ENCODE measurements at regions not wholly inside any gene's neighbourhood (a gene's known extent, or its start where the extent isn't known, plus 50 kb on each side); places are given as distances from the start of the nearest gene placed in this dataset.

DNA sequence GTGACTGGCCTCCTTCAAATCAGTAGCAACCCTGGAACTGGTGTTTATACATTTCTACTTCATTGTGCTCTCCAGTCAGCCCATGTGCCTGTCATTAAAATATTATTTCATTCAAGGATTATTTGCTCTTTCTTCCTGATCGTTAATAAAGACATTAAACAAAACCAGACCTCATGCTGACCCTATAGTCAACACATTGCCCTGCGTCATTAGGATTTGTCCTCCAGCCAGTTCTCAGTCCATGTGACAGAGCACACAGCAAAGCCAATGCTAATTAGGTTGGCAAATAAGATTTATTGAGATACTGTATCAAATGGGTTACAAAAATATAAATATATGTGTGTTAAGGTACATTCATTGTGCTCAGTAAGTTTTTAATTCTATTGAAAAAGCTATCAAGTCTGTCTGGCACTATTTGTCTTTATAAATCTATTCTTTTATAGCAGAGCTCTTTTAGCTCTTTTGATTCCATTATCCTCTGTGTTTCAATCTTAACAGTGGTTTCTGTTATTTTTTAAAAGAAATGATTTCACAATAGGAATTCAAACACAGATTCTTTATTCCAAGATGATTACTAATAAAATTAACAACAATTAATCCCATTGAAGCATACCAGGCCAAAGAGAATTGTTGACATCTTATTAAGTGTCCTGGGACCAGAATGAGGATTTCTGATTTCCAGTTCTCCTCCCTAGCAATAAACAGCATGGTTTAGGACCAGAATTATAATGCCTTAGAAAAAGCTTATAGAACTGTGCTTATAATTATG is 209.4 kb upstream of the RGMB start:
- DNase-seq (ENCODE audit: low spot score), result no peak

DNA sequence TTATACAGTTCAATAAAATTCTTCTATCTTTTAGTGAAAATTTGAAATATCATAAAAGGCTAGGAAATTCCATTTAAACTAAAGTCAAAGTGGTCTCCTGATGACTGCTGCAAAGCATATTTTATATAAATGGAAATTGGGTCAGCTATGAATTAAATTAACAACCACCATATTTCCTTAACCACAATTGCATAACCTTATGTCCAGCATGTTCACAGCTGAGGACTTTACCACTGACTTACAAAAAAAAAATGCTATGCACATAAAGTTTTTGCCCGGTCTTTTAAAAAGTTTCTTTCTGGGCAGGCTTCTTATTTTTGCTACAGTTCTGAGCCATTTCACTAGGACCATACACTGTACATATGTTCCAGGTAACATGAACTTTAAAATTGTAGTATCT is 208.6 kb upstream of the RGMB start:
- no peak for DNase-seq (ENCODE audit: low spot score)

DNA sequence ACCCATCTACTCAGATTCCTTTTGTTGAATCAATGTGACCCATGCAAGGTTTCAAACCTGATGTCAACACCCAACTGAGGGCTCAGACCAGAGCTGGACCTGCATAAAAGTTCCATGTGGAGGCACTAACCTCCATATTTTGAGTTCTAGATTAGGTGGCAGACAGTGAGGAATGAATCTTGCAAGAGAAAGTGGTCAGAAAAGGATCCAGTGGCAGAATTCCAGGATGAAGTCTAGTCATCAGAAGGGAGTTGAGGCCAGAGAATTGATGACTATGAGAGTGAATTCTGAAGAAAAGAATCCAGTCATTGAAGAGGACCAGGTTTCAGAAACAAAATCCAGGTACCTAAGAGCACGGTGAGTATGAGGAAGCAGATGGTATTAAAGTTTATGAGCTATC is 205.1 kb upstream of the RGMB start:
- DNase-seq (ENCODE audit: low spot score), result no peak

DNA sequence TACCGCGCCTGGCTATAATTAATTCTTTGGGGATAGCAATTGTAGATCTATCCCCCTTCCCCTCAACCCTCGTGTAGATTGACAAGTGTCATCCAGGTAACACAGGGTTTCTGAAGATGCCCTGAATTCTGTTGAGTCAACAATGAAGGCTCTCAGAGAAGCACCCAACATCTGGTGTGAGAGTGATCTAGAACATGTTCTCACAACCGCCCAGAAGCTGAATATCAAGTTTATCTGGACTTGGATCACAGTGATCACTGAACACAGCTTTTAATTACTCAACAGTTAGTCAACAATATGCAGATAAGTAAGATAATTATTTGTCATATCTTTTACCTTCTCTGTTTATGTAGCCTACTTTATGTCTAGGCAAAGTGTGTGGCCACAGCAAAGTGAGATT is 204.2 kb upstream of the RGMB start:
- no peak for DNase-seq (ENCODE audit: low spot score)

DNA sequence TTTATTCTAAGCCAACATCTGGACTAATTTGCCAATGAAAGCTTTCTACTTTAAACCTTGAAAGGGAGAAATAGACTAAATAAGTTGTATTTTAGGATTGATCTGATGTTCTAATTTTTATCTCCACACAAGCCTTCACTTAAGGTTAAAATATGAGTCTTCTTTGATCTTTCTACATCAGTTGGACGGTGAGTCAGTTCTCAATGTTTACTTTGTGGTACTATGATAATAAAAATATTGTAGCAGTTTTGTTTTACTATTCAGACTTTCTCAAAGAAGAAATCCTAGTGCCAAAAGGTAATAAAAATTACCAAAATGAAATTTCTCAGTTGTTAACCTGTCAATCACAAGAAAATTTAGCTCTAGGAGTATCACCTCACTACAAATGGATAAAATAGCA is 203.5 kb upstream of the RGMB start:
- DNase-seq (ENCODE audit: low spot score), result no peak

DNA sequence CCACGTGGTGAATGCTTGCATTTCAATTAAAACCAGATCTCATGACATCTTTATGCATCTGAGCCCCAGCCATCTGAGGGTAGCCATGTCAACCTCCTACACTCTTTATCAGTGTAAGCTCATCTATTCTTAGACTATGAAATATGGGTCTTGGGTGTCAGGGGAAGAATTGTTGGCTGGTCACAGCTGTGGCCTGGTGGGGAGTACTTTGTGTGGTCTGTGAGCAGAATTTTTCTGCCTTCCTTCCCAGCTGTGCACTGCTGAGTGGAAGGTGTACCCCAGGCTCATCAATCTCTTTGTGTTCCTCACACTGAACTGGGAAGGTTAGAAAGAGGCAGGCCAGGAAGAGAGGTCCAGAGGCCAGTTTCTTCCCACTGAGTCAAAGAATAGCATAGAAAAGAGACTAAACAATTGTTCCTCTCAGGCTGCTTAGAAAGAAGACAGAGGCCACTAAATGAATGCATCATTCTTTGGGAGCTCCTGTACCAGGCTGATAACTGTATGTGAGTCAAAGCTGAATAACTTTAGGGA is 202.7 kb upstream of the RGMB start:
- DNase-seq (ENCODE audit: low spot score), result no peak

DNA sequence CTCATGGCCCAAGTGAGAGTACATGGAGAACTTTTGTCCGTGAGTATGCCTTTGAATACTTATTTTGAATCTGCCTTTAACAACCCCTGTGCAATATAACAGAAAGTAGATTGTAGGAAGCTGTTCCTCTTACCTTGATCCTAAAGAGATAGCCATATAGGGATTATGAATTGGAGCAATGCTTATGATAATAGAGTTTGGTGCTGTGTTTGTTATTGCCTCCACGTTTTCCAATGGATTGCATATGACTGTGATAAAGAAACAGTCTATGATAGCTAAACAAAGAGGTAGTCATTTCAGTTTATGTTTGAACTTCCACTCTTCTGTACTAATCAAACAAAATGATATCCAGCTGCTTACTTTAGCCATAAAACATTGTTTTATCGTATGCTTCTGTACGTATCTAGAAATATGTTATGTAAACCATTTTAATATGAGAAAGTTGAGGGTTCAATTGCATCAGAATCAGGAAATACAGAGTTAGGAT is 199.6 kb upstream of the RGMB start:
- DNase-seq (ENCODE audit: low spot score), result no peak

DNA sequence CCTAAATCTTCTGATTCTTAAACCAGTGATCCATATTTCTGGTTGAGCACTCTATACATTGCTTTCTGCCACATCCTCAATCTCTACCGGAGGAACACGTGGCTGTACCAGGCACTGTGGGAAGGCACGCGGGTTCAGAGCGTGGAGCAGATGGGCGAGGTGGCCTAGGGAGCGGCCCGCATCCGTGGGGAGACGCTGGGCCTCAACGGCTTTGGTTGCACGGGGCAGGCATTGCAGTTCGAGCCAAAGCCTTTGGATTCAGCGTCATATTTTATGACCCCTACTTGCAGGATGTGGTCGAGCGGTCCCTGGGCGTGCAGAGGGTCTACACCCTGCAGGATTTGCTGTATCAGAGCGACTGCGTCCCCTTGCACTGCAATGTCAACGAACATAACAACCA is 197.2 kb upstream of the RGMB start:
- DNase-seq (ENCODE audit: low spot score), result no peak

DNA sequence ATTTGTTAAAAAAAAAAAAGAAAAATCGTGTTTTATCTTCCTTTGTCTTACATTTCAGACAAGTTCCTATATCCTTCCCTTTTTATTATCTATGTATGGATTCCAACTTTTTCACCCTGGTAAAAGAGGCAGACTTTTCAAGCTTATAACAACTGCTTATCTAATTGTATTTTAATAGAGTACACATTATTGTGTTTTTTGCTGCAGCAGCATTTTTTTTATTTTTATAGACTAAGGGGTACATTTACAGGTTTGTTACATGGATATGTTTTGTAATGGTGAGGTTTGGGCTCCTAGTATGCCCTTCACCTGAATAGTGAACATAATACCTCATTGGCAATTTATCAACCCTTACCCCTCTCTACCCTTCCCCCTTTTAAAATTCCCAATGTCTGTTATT is 195.0 kb upstream of the RGMB start:
- no peak for DNase-seq (ENCODE audit: low spot score)

DNA sequence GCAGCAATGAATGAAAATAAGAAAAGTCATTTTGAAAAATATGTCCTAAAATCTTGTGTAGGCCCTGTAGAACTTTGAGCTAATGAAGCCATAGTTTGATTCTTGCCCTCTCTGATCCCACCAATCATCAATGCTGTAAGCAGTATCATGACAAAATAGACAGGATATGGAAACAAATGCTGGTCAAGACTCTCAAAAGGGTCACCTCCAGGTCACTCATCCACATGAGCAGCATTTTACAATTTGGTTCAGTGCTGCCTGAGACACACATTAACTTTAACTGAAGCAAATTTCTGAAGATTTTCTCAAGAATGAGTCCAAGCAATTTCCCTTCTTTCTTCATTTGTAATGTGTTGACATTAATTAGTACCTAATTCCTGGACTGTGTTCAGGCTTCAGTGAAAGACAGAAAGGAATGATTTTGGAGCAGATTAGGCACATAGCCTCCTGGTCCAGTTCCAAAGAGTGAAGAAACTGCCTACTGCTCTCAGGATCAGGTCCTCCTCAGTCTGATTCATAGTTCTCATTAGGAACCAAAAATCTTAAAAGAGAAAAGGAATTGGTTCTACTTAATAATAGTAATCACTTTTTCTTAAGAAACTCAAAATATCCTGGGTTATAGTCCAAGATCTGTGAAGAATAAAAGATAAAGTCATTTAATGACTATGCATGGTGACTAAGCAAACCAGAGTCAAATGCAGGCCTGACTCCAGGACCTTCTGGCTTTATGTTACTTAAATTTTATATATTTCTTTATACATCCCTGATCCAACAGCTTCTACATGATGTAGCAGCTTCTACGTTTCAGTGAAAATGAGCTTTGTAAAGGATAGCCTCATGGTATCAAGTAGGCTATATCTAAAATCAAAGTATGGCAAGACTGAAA is 192.1 kb upstream of the RGMB start:
- DNase-seq (ENCODE audit: low spot score), result no peak

DNA sequence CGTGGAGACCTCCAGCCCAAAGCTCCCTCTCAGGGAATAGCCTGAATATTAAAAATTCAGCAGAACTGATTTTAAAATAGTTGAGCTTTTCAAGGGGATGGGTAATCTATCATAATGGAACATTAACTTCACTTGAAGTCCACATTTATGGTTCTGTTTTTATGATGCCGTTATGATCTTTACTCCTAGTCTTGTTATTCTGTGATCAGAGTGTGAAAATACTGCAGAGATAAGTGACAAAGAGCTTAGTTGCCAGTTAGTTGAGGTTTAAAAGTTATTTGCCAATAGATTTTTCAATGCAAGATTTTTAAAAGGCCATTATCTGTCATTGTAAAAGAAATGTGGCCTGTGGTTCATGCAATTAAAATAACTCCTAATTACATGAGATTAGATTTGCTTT is 189.9 kb upstream of the RGMB start:
- no peak for DNase-seq (ENCODE audit: low spot score)

DNA sequence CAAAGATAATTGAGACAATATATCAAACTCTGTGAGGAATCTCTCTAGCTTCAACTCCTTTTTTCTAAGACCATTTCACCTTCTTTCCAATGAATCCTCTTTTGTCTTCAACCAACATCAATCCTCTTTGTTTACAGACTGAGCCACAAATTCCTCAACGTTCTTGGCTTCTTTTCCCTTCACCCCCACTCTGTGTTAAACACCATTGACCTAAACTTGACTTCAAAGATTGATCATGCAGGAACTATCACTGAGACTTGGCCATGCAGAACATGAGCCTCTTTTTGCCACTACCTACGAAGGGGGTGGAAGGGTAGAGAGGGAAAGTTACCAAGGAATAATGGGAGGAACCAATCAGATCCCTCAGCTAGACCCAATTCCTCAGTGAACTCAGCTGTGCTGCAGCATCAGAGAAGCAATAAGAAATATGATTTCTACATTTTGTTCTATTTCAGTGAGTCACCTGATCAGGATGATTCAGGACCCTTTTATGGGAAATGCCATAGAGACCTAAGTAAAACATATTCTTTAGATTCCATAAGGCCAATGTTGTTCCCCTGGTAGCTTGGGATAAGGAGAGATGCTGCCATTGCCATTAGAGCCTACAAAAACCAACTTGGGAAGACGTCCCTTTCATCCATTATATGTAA is 187.7 kb upstream of the RGMB start:
- no peak for DNase-seq (ENCODE audit: low spot score)

DNA sequence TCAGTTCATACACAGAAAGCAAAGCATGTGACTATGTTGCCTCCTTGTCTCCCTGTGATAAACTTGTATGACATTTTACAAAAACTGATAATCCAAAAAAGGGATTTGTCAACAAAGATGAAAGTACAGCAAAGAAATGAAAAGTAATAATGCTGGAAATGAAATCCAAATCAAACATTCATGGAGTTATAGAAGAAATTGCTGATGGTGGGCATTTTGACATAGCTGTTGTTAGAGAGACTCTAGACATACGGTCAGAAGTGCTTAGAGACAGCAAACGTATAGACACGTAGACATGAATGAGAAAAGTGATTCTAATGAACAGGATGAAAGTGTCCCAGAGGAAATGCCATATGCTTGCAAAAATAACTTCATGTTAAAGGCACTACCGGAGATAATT is 186.9 kb upstream of the RGMB start:
- no peak for DNase-seq (ENCODE audit: low spot score)

DNA sequence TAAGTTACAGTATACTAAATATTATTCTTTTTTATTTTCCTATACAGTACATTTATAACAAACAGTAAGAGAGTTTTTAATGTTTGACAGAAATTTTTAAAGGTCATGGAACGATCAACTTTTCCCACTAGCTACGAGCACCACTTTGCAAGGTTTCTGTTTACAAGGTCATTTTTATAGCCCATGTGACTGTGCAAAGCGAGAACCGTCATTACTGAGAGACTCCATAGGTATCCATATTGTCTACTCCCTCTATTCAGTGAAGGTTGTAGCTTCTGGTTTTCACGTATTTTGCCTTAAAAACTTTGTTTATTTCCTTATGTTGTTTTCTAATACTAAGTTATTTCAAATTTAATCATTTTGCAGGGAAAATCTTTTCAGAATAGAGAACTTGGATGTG is 186.3 kb upstream of the RGMB start:
- no peak for DNase-seq (ENCODE audit: low spot score)

DNA sequence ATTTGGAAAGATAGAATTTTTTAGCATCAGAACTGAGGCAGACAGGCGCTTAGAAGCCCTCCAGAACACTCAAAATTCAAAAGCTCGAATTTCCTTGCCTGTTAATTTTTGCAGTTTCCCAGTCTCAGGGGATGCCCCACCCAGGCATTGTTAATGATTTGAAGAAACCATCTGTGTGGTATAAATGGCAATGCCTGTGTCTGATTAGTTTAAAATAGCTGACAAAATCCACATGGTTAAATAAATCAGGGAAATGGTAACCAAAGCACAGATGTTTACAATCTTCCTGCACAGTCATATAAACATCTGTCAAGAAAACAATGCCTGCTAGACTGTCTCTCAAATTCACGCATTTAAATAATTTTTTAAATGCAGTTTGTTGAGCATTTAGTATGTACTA is 185.2 kb upstream of the RGMB start:
- no peak for DNase-seq (ENCODE audit: low spot score)

DNA sequence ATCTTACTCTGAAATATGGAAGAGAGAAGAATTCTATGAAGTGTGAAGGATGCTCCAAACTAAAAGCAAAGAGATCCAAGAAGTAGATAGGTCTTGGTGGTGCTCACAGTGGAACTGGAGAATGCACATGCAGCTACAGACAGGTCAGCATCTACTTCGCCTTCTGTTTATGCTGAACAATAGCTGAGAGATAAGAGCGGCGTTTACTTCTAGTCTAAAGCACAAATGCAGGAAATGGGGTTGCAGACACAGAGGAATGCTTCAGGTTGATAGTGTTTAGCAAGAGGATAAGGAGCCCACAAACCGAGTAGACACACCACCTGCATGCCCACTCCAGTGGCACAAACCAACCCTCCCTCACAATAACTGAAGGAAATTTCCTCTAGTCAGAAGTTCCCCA is 180.0 kb upstream of the RGMB start:
- no peak for DNase-seq (ENCODE audit: low spot score)

DNA sequence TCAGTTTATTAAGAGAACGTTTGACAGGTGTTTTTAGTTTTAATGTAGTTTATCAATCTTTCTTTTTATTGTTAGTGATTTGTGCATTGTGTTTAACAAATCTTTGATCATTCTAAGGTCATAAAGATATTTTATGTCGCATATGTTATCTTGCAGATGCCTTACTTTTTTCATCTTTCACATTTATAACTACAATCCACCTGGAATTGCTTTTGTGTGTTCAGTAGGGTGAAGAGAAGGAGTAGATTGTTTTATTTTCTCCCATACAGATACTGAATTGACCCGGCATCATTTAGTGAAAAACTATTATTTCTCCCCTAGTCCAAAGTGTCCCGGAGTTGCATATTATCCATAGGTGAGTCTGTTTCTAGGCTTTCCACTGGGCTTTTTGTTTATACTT is 179.4 kb upstream of the RGMB start:
- no peak for DNase-seq (ENCODE audit: low spot score)

DNA sequence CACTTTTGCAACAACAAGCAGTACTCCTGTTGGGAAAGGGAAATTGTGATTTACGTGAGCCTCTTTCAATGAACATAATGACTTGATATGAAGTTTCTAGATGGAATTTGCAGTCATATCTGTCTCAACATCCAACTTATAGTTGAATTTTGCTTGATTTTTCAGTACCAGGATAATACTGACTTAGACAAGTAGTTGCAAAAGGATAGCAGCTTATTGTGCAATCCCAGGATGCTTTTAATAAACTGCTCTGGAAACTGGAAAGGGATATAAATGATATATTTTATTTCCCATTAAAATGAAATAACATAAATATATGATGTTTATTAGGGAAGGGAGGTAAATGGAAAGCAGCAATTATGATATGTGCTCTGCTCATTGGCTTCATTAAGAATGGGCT is 174.4 kb upstream of the RGMB start:
- DNase-seq (ENCODE audit: low spot score), result no peak

DNA sequence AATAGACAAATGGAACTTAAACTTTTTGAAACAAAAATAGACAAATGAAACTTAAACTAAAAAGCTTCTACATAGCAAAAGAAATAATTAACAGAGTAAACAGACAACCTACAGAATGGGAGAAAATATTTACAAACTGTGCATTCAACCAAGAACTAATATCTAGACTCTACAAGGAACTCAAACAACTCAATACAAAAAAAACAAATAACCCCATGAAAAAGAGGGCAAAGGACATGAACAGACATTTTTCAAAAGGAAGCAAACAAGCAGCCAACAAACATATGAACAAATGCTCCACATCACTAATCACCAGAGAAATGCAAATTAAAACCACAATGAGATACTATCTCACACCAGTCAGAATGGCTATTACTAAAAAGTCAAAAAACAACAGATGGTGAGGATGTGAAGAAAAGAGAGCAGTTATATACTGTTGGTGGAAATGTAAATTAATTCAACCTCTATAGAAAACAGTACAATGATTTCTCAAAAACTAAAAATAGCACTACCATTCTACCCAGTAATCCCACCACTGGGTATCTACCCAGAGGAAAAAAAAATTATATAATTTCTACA is 170.8 kb upstream of the RGMB start:
- DNase-seq (ENCODE audit: low spot score), result no peak

DNA sequence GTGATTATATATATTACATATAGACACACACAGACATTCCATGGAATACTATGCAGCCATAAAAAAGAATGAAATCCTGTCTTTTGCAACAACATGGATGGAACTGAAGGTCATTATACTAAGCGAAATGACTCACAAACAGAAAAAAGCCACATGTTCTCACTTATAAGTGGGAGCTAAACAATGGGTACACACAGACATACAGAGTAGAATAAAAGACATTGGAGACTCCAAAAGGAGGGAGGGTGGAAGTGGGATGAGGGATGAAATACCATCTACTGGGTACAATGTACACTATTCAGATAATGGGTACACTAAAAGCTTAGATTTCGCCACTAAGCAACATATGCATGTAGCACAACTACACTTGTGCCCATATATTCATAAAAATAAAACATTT is 170.0 kb upstream of the RGMB start:
- no peak for DNase-seq (ENCODE audit: low spot score)

DNA sequence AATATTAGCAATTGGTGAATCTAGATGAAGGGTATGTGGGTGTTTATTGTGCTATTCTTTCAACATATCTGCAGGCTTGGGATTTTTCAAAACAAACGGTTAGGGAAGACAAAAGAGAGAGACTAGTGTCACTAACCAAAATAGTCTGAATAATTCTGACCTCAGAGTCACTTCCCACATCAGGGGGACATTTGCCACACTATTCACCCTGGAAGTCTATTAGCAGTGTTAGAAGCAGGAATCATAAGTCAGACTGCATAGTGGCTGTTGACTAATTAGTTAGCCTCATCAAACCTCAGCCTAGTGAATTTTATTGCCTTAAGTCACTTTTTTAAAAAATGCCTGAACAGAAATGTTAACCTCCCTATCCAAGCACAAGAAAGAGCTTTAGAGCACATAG is 169.2 kb upstream of the RGMB start:
- no peak for DNase-seq (ENCODE audit: low spot score)

DNA sequence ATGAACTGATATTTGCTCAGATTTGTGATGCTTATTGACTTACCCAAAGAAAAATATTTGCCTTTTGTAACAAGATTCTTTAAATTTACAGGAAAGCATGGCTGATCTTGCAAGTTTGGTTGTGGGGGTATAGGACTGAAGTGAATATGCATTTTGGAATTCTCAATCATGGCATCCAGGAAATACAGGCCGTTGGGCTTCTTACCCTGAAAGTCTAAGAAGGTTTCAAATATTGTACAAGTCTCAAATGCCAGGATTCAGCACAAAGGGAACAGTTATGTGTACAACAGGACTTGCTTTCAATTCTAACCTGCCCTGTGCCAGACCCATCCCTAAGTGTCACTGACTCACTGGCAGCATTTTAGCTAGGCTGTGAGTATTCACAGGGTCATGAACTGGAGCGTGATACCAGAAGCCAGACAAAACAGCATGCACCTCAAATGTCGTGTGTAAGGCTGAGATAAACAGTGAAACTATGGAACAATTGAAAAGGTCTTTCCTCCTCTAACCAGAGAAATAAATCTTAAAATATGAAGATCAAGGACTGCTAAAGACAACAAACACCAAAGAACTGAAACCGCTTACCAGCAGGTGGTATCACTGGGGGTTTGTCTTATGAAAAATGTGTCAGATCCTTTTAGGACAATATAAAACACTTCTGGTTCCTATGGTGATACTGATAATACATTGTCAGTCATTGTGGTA is 168.6 kb upstream of the RGMB start:
- DNase-seq (ENCODE audit: low spot score), result no peak

Measured in RKO (cell line).